Adrenal gland (tissue), 9 donors: ENCODE measurements at regions not wholly inside any gene's neighbourhood (a gene's known extent, or its start where the extent isn't known, plus 50 kb on each side); places are given as distances from the start of the nearest gene placed in this dataset.
"Not testable (repeated sequence)": the region's sequence is repeated elsewhere in the genome, so short reads cannot be mapped to it uniquely, and the experiment has no call there.

Experiments used
- DNase-seq, 7 donors: peaks; one replicate each; pipeline ENCODE4 v3.0.0-alpha.2; 2019 to 2020
- H3K27ac ChIP-seq, 5 donors: fragments of 200-600 bp; sonication (generic) in 4 of 5; 1 replicate in 3 of 5; 2 replicates in 2 of 5; pipeline versions ENCODE4 v1.5.1 to v1.8.0; 2016 to 2020; ENCODE audit warnings: mild to moderate bottlenecking in 1 of 5
- H3K27me3 ChIP-seq: fragments of 200-600 bp; 2 replicates; pipeline ENCODE4 v1.8.0; 2021
- H3K36me3 ChIP-seq, 2 donors: fragments of 200-600 bp; replicated peaks in 1 of 2; 1 replicate in 1 of 2; 2 replicates in 1 of 2; pipeline versions ENCODE4 v1.5.1 to v1.8.0; 2018 to 2022
- H3K4me1 ChIP-seq, 2 donors: fragments of 200-600 bp; replicated peaks in 1 of 2; 1 replicate in 1 of 2; 2 replicates in 1 of 2; pipeline versions ENCODE4 v1.5.1 to v1.8.0; 2018 to 2021
- H3K4me3 ChIP-seq, 4 donors: fragments of 200-600 bp; sonication (generic) in 3 of 4; one replicate each; pipeline ENCODE4 v1.5.1; 2016 to 2018
- H3K9me3 ChIP-seq, 3 donors: fragments of 200-600 bp; sonication (generic) in 1 of 3; replicated peaks in 1 of 3; 1 replicate in 2 of 3; 2 replicates in 1 of 3; pipeline versions ENCODE4 v1.5.1 to v1.8.0; 2016 to 2021
- CTCF ChIP-seq, 6 experiments: fragments of 450-650 bp in 4 of 6; fragments of 200-600 bp in 2 of 6; sonication (generic) in 1 of 6; IDR thresholded peaks; 1 replicate in 5 of 6; 2 replicates in 1 of 6; pipeline versions ENCODE4 v1.5.1 to v1.8.0; 2016 to 2021; ENCODE audit warnings: antibody characterized with exemption in 6 of 6, mild to moderate bottlenecking in 2 of 6, moderate library complexity in 1 of 6
- POLR2A ChIP-seq, 2 donors: fragments of 450-650 bp; IDR thresholded peaks; one replicate each; pipeline ENCODE4 v1.6.1; 2017; ENCODE audit warnings: antibody characterized with exemption in 2 of 2, mild to moderate bottlenecking in 2 of 2, moderate library complexity in 1 of 2
- WGBS, 4 donors: extraction: QIAGEN DNeasy Blood & Tissue Kit in 2 of 4; methylation state at CpG; one replicate each; pipeline versions ENCODE4 v1.1.5 to v1.1.7; 2013 to 2017; 5-methylcytosine and 5-hydroxymethylcytosine counted together
- intact Hi-C, 2 donors: fragments of 100-400 bp; cut with DNase I; formaldehyde crosslinking; loops; one replicate each; pipeline versions ENCODE4 v1.14.1 to v1.15.0; 2022 to 2023
- donor health status: healthy with polysubstance abuse.
- donor health status: Bipolar disorder and iron deficiency.
- donor health status: DM: yes; HTN: yes; CAD: no.
- donor health status: DM: no; HTN: no; CAD: no.
- donor health status: DM: no; HTN: no; CAD: no.

GRCh38 chr10:107970512-107970911, 806.0 kb upstream of the SORCS1 start:
- no peak overlapping the region for H3K4me3 ChIP-seq
- 52 to 77% (median 61%) methylated on average over 3 of the region's 3 CpGs for WGBS, 4 donors
- H3K27ac ChIP-seq, result no peak overlapping the region
- intact Hi-C loops, result no loop called here
- no peaks in the 10 kb centered on the region for H3K27me3 ChIP-seq
- no peak for DNase-seq
- no peaks in the 10 kb centered on the region for H3K36me3 ChIP-seq
- no peaks in the 10 kb centered on the region for H3K9me3 ChIP-seq
- TF ChIP-seq POLR2A (IDR thresholded peaks at IDR 0.05) (no peak), CTCF (IDR thresholded peaks at IDR 0.05) (no peak)
- H3K4me1 ChIP-seq, result no peaks in the 10 kb centered on the region

- Histone ChIP-seq H3K36me3 (no peaks in the 10 kb centered on the region), H3K27ac (no peak overlapping the region), H3K9me3 (no peaks in the 10 kb centered on the region), H3K4me1 (no peaks in the 10 kb centered on the region), H3K4me3 (no peak overlapping the region), H3K27me3 (no peaks in the 10 kb centered on the region)
- 70 to 87% (median 78%) methylated on average over 3 of the region's 3 CpGs for WGBS, 4 donors
- DNase-seq, result no peak
- TF ChIP-seq CTCF (IDR thresholded peaks at IDR 0.05) (no peak), POLR2A (IDR thresholded peaks at IDR 0.05) (no peak)
- intact Hi-C loops, result no loop called here
Observed at GRCh38 chr10:107969936-107970335, 805.4 kb upstream of the SORCS1 start.

- H3K4me1 ChIP-seq, result no peaks in the 10 kb centered on the region
- H3K27ac ChIP-seq, result no peak overlapping the region
- H3K27me3 ChIP-seq, result no peaks in the 10 kb centered on the region
- H3K9me3 ChIP-seq, result no peaks in the 10 kb centered on the region
- H3K36me3 ChIP-seq, result no peaks in the 10 kb centered on the region
- no peak overlapping the region for H3K4me3 ChIP-seq
- TF ChIP-seq POLR2A (IDR thresholded peaks at IDR 0.05) (no peak), CTCF (IDR thresholded peaks at IDR 0.05) (no peak)
- intact Hi-C loops, result no loop called here
- no peak for DNase-seq
Observed at GRCh38 chr10:107966826-107967225, 802.3 kb upstream of the SORCS1 start.

GRCh38 chr10:107952649-107953556, 788.4 kb upstream of the SORCS1 start:
- intact Hi-C loops, result no loop called here
- H3K4me1 ChIP-seq, result no peaks in the 10 kb centered on the region
- H3K4me3 ChIP-seq, result no peak overlapping the region
- H3K27ac ChIP-seq, result no peak overlapping the region
- H3K9me3 ChIP-seq, result no peaks in the 10 kb centered on the region
- 43 to 53% (median 48%) methylated on average over 6 of the region's 6 CpGs for WGBS, 4 donors
- H3K36me3 ChIP-seq, result no peaks in the 10 kb centered on the region
- no peaks in the 10 kb centered on the region for H3K27me3 ChIP-seq
- no peak for DNase-seq
- TF ChIP-seq CTCF (IDR thresholded peaks at IDR 0.05), result no peak
- no peak for TF ChIP-seq POLR2A (IDR thresholded peaks at IDR 0.05)

- H3K36me3 ChIP-seq, H3K4me3 ChIP-seq, H3K27ac ChIP-seq, H3K9me3 ChIP-seq, DNase-seq, H3K27me3 ChIP-seq, H3K4me1 ChIP-seq, intact Hi-C loops: not testable (repeated sequence)
- WGBS, 4 donors, result 87 to 94% (median 90%) methylated on average over 20 to 33 of the region's 33 CpGs
Observed at GRCh38 chr10:107950411-107951062, 786.0 kb upstream of the SORCS1 start.
